Esophagus squamous epithelium (tissue), 5 donors: ENCODE measurements at regions not wholly inside any gene's neighbourhood (a gene's known extent, or its start where the extent isn't known, plus 50 kb on each side); places are given as distances from the start of the nearest gene placed in this dataset.

Experiments
- DNase-seq: peaks from one replicate; lab custom pipeline; 2025; lab: John Stamatoyannopoulos, UW
- H3K27ac ChIP-seq, 4 donors: fragments of 200-600 bp; sonication (generic); one replicate each; pipeline ENCODE4 v1.5.1; 2016 to 2019; ENCODE audit warnings: mild to moderate bottlenecking in 1 of 4
- H3K27me3 ChIP-seq, 4 donors: fragments of 200-600 bp; sonication (generic); 1 replicate in 3 of 4; 2 replicates in 1 of 4; pipeline versions ENCODE4 v1.5.1 to v1.6.0; 2017 to 2021; ENCODE audit warnings: antibody characterized with exemption in 1 of 4
- H3K36me3 ChIP-seq, 3 donors: fragments of 200-600 bp; sonication (generic); one replicate each; pipeline ENCODE4 v1.5.1; 2016 to 2019
- H3K4me1 ChIP-seq, 3 donors: fragments of 200-600 bp; sonication (generic); one replicate each; pipeline ENCODE4 v1.5.1; 2017 to 2019
- H3K4me3 ChIP-seq, 4 donors: fragments of 200-600 bp; sonication (generic); 1 replicate in 3 of 4; 2 replicates in 1 of 4; pipeline ENCODE4 v1.5.1; 2016 to 2019; ENCODE audit warnings: mild to moderate bottlenecking in 2 of 4, moderate library complexity in 1 of 4
- H3K9me3 ChIP-seq, 3 donors: fragments of 200-600 bp; sonication (generic); one replicate each; pipeline ENCODE4 v1.5.1; 2016 to 2019
- CTCF ChIP-seq, 6 experiments: fragments of 450-650 bp in 4 of 6; fragments of 200-600 bp in 2 of 6; sonication (generic) in 2 of 6; IDR thresholded peaks; one replicate each; pipeline ENCODE4 v1.5.1; 2016 to 2019; ENCODE audit warnings: antibody characterized with exemption in 6 of 6, mild to moderate bottlenecking in 4 of 6, moderate library complexity in 4 of 6
- POLR2A ChIP-seq, 4 donors: fragments of 450-650 bp; IDR thresholded peaks; one replicate each; pipeline ENCODE4 v1.6.1; 2017; ENCODE audit warnings: antibody characterized with exemption in 4 of 4, mild to moderate bottlenecking in 4 of 4, moderate library complexity in 3 of 4
- WGBS, 2 donors: methylation state at CpG; one replicate each; pipeline ENCODE4 v1.1.5; 2018; 5-methylcytosine and 5-hydroxymethylcytosine counted together
- intact Hi-C: fragments of 100-400 bp; cut with DNase I; formaldehyde crosslinking; loops from one replicate; pipeline ENCODE4 v1.15.0; 2022
- donor health status: DM: yes; HTN: yes; CAD: no.

GRCh38 chr2:51441786-51442185 is 409.9 kb upstream of the NRXN1 start:
- Histone ChIP-seq H3K27ac (no peak overlapping the region), H3K27me3 (no peaks in the 10 kb centered on the region), H3K4me1 (no peaks in the 10 kb centered on the region), H3K4me3 (no peak overlapping the region), H3K9me3 (no peaks in the 10 kb centered on the region), H3K36me3 (no peaks in the 10 kb centered on the region)
- DNase-seq, result no peak
- 79 to 82% methylated on average over 8 of the region's 8 CpGs for WGBS, 2 donors
- intact Hi-C loops, result no loop called here
- TF ChIP-seq POLR2A (IDR thresholded peaks at IDR 0.05) (no peak), CTCF (IDR thresholded peaks at IDR 0.05) (no peak)

GRCh38 chr2:51424418-51424817 is 392.5 kb upstream of the NRXN1 start:
- Histone ChIP-seq H3K4me3 (no peak overlapping the region), H3K4me1 (no peaks in the 10 kb centered on the region), H3K9me3 (no peaks in the 10 kb centered on the region), H3K36me3 (no peaks in the 10 kb centered on the region), H3K27ac (no peak overlapping the region), H3K27me3 (no peaks in the 10 kb centered on the region)
- 19 to 71% methylated on average over 1 to 2 of the region's 2 CpGs for WGBS, 2 donors
- no peak for DNase-seq
- intact Hi-C loops, result no loop called here
- TF ChIP-seq POLR2A (IDR thresholded peaks at IDR 0.05) (no peak), CTCF (IDR thresholded peaks at IDR 0.05) (no peak)

- 27 to 29% methylated on average over 3 of the region's 3 CpGs for WGBS, 2 donors
- no peaks in the 10 kb centered on the region for H3K4me1 ChIP-seq
These were observed 388.6 kb upstream of the NRXN1 start for GRCh38 chr2:51420511-51420910.

GRCh38 chr2:51413726-51414125 is 381.8 kb upstream of the NRXN1 start:
- TF ChIP-seq CTCF (IDR thresholded peaks at IDR 0.05), result no peak
- no peak for TF ChIP-seq POLR2A (IDR thresholded peaks at IDR 0.05)
- Histone ChIP-seq H3K9me3 (no peaks in the 10 kb centered on the region), H3K27ac (no peak overlapping the region), H3K27me3 (no peaks in the 10 kb centered on the region), H3K4me3 (no peak overlapping the region), H3K4me1 (no peaks in the 10 kb centered on the region), H3K36me3 (no peaks in the 10 kb centered on the region)
- 64 to 92% methylated on average over 1 of the region's 1 CpG for WGBS, 2 donors
- intact Hi-C loops, result no loop called here
- no peak for DNase-seq

More at GRCh38 chr2:51420511-51420910, 388.6 kb upstream of the NRXN1 start:
- Histone ChIP-seq H3K4me3 (no peak overlapping the region), H3K27ac (no peak overlapping the region), H3K9me3 (no peaks in the 10 kb centered on the region), H3K27me3 (no peaks in the 10 kb centered on the region), H3K36me3 (no peaks in the 10 kb centered on the region)
- intact Hi-C loops, result no loop called here
- DNase-seq, result no peak
- TF ChIP-seq POLR2A (IDR thresholded peaks at IDR 0.05) (no peak), CTCF (IDR thresholded peaks at IDR 0.05) (no peak)

GRCh38 chr2:51410331-51410730 is 378.4 kb upstream of the NRXN1 start:
- H3K4me1 ChIP-seq, result no peaks in the 10 kb centered on the region
- no peak overlapping the region for H3K27ac ChIP-seq
- intact Hi-C loops, result no loop called here
- H3K9me3 ChIP-seq, result no peaks in the 10 kb centered on the region
- no peaks in the 10 kb centered on the region for H3K36me3 ChIP-seq
- 25% methylated on average over 3 of the region's 3 CpGs for WGBS, 2 donors
- H3K27me3 ChIP-seq, result no peaks in the 10 kb centered on the region
- no peak for DNase-seq
- no peak overlapping the region for H3K4me3 ChIP-seq
- TF ChIP-seq CTCF (IDR thresholded peaks at IDR 0.05), result no peak
- TF ChIP-seq POLR2A (IDR thresholded peaks at IDR 0.05), result no peak
